A549 (cell line): ENCODE measurements at regions not wholly inside any gene's neighbourhood (a gene's known extent, or its start where the extent isn't known, plus 50 kb on each side); places are given as distances from the start of the nearest gene placed in this dataset.

Experiments
- ATAC-seq, 2 experiments: fragments of 200-7000 bp in 1 of 2; fragments of >200 bp in 1 of 2; cut with Nextera tagmentation in 1 of 2; cut with Tn5 transposase in 1 of 2; 3 replicates each; pipeline versions ENCODE4 v1.8.0 to v1.9.1; 2018 to 2020; ENCODE audit warnings: mild to moderate bottlenecking in 1 of 2, moderate library complexity in 1 of 2
- CTCF ChIA-PET: fragments of 300-600 bp; sonication (Branson Sonifier 250); formaldehyde crosslinking; extraction: SDS; loops from one replicate; lab custom pipeline; 2021; ENCODE audit warnings: antibody characterized with exemption, inconsistent platforms; lab: Yijun Ruan, JAX
- POLR2A ChIA-PET: fragments of 350-600 bp; formaldehyde crosslinking; extraction: SDS; loops from one replicate; lab custom pipeline; 2021; ENCODE audit warnings: antibody characterized with exemption, inconsistent platforms; lab: Yijun Ruan, JAX
- DNase-seq, 2 experiments: peaks; one replicate each; pipeline versions ENCODE4 v3.0.0 to v3.0.0-alpha.2; 2011 to 2016; ENCODE audit warnings: low read depth in 1 of 2, low spot score in 1 of 2
- FAIRE-seq: peaks from 2 replicates; lab custom pipeline; 2011; peaks lifted over from hg19 to GRCh38; lab: Jason Lieb, UNC
- H3K27ac ChIP-seq, 2 experiments: fragments of >200 bp; sonication (Bioruptor Twin); formaldehyde crosslinking; 3 replicates each; pipeline ENCODE4 v1.5.1; 2016 to 2017
- H3K4me1 ChIP-seq: fragments of >200 bp; sonication (Bioruptor Twin); formaldehyde crosslinking; 3 replicates; pipeline ENCODE4 v1.6.1; 2016
- H3K4me2 ChIP-seq: fragments of >200 bp; sonication (Bioruptor Twin); formaldehyde crosslinking; 3 replicates; pipeline ENCODE4 v1.6.1; 2016
- H3K4me3 ChIP-seq: fragments of >200 bp; sonication (Bioruptor Twin); formaldehyde crosslinking; 3 replicates; pipeline ENCODE4 v1.5.1; 2016
- H3K9me3 ChIP-seq: fragments of >200 bp; sonication (Bioruptor Twin); formaldehyde crosslinking; 3 replicates; pipeline ENCODE4 v1.6.1; 2016
- CBX8 ChIP-seq: fragments of 200-600 bp; sonication (generic); IDR thresholded peaks from 2 replicates; pipeline ENCODE4 v1.6.1; 2016
- EHMT2 ChIP-seq: fragments of 200-600 bp; sonication (generic); IDR thresholded peaks from 2 replicates; pipeline ENCODE4 v1.6.1; 2016; ENCODE audit warnings: antibody characterized with exemption, low read depth, mild to moderate bottlenecking, moderate library complexity
- ESRRA ChIP-seq: fragments of 150-350 bp; IDR thresholded peaks from 2 replicates; pipeline ENCODE4 v1.6.1; 2014; ENCODE audit warnings: mild to moderate bottlenecking, low read length, borderline replicate concordance
- FOSB ChIP-seq: fragments of 250-450 bp; sonication (Bioruptor Pico); IDR thresholded peaks from 2 replicates; pipeline ENCODE4 v1.5.0; 2020; ENCODE audit warnings: mild to moderate bottlenecking, moderate library complexity
- FOSL2 ChIP-seq, 2 experiments: fragments of 450-650 bp in 1 of 2; fragments of >200 bp in 1 of 2; sonication (Bioruptor Twin) in 1 of 2; formaldehyde crosslinking; IDR thresholded peaks; 2 replicates each; pipeline versions ENCODE4 v1.5.0 to v1.6.1; 2016 to 2020; ENCODE audit warnings: mild to moderate bottlenecking in 1 of 2, moderate library complexity in 1 of 2
- FOXS1 ChIP-seq: fragments of 250-450 bp; sonication (Bioruptor Pico); IDR thresholded peaks from 2 replicates; pipeline ENCODE4 v1.5.0; 2020; ENCODE audit warnings: mild to moderate bottlenecking, moderate library complexity
- GATA3 ChIP-seq: IDR thresholded peaks from 2 replicates; pipeline ENCODE4 v1.6.1; 2012; ENCODE audit warnings: borderline replicate concordance
- HEYL ChIP-seq: fragments of 250-450 bp; sonication (Bioruptor Pico); IDR thresholded peaks from 2 replicates; pipeline ENCODE4 v1.8.0; 2021; ENCODE audit warnings: mild to moderate bottlenecking, moderate library complexity
- HOXB13 ChIP-seq: fragments of 250-450 bp; sonication (Bioruptor Pico); IDR thresholded peaks from 2 replicates; pipeline ENCODE4 v1.5.0; 2020; ENCODE audit warnings: low read depth, mild to moderate bottlenecking, moderate library complexity
- HOXB5 ChIP-seq: fragments of 250-450 bp; sonication (Bioruptor Pico); IDR thresholded peaks from 2 replicates; pipeline ENCODE4 v1.5.0; 2020; ENCODE audit warnings: mild to moderate bottlenecking, moderate library complexity
- JUN ChIP-seq, 2 experiments: fragments of >200 bp; sonication (Bioruptor Twin); formaldehyde crosslinking; IDR thresholded peaks; 2 replicates in 1 of 2; 3 replicates in 1 of 2; pipeline ENCODE4 v1.6.1; 2016 to 2017
- KDM1A ChIP-seq: fragments of 200-600 bp; sonication (generic); IDR thresholded peaks from 2 replicates; pipeline ENCODE4 v1.6.1; 2016; ENCODE audit warnings: low read depth, mild to moderate bottlenecking
- KDM5A ChIP-seq: fragments of 200-600 bp; sonication (generic); IDR thresholded peaks from 2 replicates; pipeline ENCODE4 v1.6.1; 2016; ENCODE audit warnings: antibody characterized with exemption, mild to moderate bottlenecking
- MYC ChIP-seq: IDR thresholded peaks from 2 replicates; pipeline ENCODE4 v1.6.1; 2012; ENCODE audit warnings: mild to moderate bottlenecking, inconsistent platforms, low read length, improper control_type of control experiment, borderline replicate concordance
- RARB ChIP-seq: fragments of 250-450 bp; sonication (Bioruptor Pico); IDR thresholded peaks from 2 replicates; pipeline ENCODE4 v1.8.0; 2021; ENCODE audit warnings: mild to moderate bottlenecking, moderate library complexity
- RCOR1 ChIP-seq: fragments of 150-350 bp; IDR thresholded peaks from 2 replicates; pipeline ENCODE4 v1.6.1; 2014; ENCODE audit warnings: antibody characterized with exemption, low read length, low read depth
- RNF2 ChIP-seq: fragments of 200-600 bp; sonication (generic); IDR thresholded peaks from 2 replicates; pipeline ENCODE4 v1.6.1; 2016; ENCODE audit warnings: low read depth, mild to moderate bottlenecking, antibody characterized with exemption, moderate library complexity, borderline replicate concordance
- SMC3 ChIP-seq: fragments of >200 bp; sonication (Bioruptor Twin); formaldehyde crosslinking; IDR thresholded peaks from 3 replicates; pipeline ENCODE4 v1.6.1; 2018; ENCODE audit warnings: inconsistent platforms
- ZSCAN20 ChIP-seq: fragments of 250-450 bp; sonication (Bioruptor Pico); IDR thresholded peaks from 2 replicates; pipeline ENCODE4 v1.8.0; 2022; ENCODE audit warnings: mild to moderate bottlenecking, moderate library complexity
- WGBS: methylation state at CpG from one replicate; pipeline ENCODE4 v1.1.6; 2017; ENCODE audit errors: missing lambda C conversion rate; 5-methylcytosine and 5-hydroxymethylcytosine counted together
- TF ChIP-seq, protein P1 (sequence below): fragments of 450-650 bp; IDR thresholded peaks from 2 replicates; pipeline ENCODE4 v1.6.1; 2014; ENCODE audit warnings: antibody characterized with exemption
- TF ChIP-seq, protein P2 (sequence below): fragments of 200-600 bp; sonication (generic); IDR thresholded peaks from 2 replicates; pipeline ENCODE4 v1.6.1; 2016; ENCODE audit warnings: antibody characterized with exemption, mild to moderate bottlenecking, moderate library complexity
- TF ChIP-seq, protein P3 (sequence below): fragments of >200 bp; sonication (Bioruptor Twin); formaldehyde crosslinking; IDR thresholded peaks from 3 replicates; pipeline ENCODE4 v1.5.1; 2016
- TF ChIP-seq, protein P4 (sequence below): IDR thresholded peaks from 2 replicates; pipeline ENCODE4 v1.6.1; 2012
- TF ChIP-seq, protein P5 (sequence below): fragments of 150-350 bp; IDR thresholded peaks from 2 replicates; pipeline ENCODE4 v1.6.1; 2014; ENCODE audit warnings: low read depth, mild to moderate bottlenecking, low read length

DNA sequence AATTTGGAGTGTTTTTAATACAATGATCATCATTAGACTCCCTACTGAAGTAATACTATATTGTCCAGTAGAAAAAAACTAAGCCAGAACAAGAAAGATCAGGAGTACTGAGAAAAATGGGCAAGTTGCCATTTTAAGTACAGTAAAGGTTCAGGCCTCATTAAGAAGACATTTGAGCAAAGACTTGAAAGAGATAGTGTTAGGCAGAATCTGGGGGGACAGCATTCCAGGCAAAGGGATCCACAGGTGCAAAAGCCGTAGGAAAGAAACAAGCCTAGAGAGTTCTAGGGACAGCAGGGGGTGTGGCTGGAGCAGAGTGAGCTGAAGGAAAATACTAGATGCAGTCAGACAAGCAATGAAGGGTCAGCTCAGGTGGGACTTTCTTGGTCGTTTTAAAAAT is 58.1 kb upstream of the INTU start:
- no peak for ATAC-seq
- CTCF ChIA-PET: no interaction called here

DNA sequence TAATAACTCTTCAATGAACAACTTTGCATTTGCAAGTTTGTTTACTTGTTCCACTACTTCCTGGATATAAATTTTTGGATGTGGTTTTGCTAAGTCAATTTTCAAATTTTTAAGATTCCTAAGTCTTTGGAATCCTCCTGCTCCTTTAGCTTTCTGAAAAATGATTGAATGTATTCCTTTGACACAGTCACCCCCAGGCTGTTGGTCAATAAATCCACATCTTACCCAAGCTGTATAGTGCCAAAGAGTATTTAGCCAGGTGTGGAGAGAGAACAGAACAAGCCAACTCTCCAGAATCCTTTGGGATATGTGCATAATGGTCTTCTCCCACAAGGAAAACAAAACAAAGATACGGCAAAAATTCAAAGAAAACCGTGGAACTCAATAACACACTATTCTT is 56.9 kb upstream of the INTU start:
- H3K27ac ChIP-seq: no peak overlapping the region
- CTCF ChIA-PET: no interaction called here
- FAIRE-seq (no peak), ATAC-seq (no peak), DNase-seq (no peak)
- H3K4me1 ChIP-seq: no peaks in the 10 kb centered on the region
- POLR2A ChIA-PET: no interaction called here
- no peaks in the 10 kb centered on the region for H3K9me3 ChIP-seq
- no peak for TF ChIP-seq KDM5A
- no peak for TF ChIP-seq FOSL2 (IDR thresholded peaks at IDR 0.05)
- no peak for TF ChIP-seq FOSL2 (CRISPR knock-in tag; IDR thresholded peaks at IDR 0.05)
- no peak for TF ChIP-seq HEYL (CRISPR knock-in tag)
- TF ChIP-seq RARB (CRISPR knock-in tag): no peak
- no peak for TF ChIP-seq HOXB5
- TF ChIP-seq, protein P1, sequence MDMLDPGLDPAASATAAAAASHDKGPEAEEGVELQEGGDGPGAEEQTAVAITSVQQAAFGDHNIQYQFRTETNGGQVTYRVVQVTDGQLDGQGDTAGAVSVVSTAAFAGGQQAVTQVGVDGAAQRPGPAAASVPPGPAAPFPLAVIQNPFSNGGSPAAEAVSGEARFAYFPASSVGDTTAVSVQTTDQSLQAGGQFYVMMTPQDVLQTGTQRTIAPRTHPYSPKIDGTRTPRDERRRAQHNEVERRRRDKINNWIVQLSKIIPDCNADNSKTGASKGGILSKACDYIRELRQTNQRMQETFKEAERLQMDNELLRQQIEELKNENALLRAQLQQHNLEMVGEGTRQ: no peak
- no peak for TF ChIP-seq KDM1A
- no peak for TF ChIP-seq MYC
- TF ChIP-seq, protein P2, sequence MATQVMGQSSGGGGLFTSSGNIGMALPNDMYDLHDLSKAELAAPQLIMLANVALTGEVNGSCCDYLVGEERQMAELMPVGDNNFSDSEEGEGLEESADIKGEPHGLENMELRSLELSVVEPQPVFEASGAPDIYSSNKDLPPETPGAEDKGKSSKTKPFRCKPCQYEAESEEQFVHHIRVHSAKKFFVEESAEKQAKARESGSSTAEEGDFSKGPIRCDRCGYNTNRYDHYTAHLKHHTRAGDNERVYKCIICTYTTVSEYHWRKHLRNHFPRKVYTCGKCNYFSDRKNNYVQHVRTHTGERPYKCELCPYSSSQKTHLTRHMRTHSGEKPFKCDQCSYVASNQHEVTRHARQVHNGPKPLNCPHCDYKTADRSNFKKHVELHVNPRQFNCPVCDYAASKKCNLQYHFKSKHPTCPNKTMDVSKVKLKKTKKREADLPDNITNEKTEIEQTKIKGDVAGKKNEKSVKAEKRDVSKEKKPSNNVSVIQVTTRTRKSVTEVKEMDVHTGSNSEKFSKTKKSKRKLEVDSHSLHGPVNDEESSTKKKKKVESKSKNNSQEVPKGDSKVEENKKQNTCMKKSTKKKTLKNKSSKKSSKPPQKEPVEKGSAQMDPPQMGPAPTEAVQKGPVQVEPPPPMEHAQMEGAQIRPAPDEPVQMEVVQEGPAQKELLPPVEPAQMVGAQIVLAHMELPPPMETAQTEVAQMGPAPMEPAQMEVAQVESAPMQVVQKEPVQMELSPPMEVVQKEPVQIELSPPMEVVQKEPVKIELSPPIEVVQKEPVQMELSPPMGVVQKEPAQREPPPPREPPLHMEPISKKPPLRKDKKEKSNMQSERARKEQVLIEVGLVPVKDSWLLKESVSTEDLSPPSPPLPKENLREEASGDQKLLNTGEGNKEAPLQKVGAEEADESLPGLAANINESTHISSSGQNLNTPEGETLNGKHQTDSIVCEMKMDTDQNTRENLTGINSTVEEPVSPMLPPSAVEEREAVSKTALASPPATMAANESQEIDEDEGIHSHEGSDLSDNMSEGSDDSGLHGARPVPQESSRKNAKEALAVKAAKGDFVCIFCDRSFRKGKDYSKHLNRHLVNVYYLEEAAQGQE: no peak
- no peak for TF ChIP-seq CBX8
- no peak for TF ChIP-seq HOXB13
- TF ChIP-seq, protein P3, sequence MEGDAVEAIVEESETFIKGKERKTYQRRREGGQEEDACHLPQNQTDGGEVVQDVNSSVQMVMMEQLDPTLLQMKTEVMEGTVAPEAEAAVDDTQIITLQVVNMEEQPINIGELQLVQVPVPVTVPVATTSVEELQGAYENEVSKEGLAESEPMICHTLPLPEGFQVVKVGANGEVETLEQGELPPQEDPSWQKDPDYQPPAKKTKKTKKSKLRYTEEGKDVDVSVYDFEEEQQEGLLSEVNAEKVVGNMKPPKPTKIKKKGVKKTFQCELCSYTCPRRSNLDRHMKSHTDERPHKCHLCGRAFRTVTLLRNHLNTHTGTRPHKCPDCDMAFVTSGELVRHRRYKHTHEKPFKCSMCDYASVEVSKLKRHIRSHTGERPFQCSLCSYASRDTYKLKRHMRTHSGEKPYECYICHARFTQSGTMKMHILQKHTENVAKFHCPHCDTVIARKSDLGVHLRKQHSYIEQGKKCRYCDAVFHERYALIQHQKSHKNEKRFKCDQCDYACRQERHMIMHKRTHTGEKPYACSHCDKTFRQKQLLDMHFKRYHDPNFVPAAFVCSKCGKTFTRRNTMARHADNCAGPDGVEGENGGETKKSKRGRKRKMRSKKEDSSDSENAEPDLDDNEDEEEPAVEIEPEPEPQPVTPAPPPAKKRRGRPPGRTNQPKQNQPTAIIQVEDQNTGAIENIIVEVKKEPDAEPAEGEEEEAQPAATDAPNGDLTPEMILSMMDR: no peak
- no peak for TF ChIP-seq FOXS1 (CRISPR knock-in tag)
- TF ChIP-seq, protein P4, sequence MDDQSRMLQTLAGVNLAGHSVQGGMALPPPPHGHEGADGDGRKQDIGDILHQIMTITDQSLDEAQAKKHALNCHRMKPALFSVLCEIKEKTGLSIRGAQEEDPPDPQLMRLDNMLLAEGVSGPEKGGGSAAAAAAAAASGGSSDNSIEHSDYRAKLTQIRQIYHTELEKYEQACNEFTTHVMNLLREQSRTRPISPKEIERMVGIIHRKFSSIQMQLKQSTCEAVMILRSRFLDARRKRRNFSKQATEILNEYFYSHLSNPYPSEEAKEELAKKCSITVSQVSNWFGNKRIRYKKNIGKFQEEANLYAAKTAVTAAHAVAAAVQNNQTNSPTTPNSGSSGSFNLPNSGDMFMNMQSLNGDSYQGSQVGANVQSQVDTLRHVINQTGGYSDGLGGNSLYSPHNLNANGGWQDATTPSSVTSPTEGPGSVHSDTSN: no peak
- no peak for TF ChIP-seq FOSB (CRISPR knock-in tag)
- TF ChIP-seq RNF2: no peak
- TF ChIP-seq EHMT2: no peak
- no peak for TF ChIP-seq GATA3
- no peak for TF ChIP-seq JUN (IDR thresholded peaks at IDR 0.05)
- TF ChIP-seq RCOR1: no peak
- no peak overlapping the region for H3K4me2 ChIP-seq
- WGBS: 1% methylated on average over 2 of the region's 2 CpGs
- no peak overlapping the region for H3K4me3 ChIP-seq

More for the DNA sequence above, 58.1 kb upstream of the INTU start:
- Histone ChIP-seq H3K9me3 (no peaks in the 10 kb centered on the region), H3K4me1 (no peaks in the 10 kb centered on the region), H3K4me2 (no peak overlapping the region)
- TF ChIP-seq, protein P5, sequence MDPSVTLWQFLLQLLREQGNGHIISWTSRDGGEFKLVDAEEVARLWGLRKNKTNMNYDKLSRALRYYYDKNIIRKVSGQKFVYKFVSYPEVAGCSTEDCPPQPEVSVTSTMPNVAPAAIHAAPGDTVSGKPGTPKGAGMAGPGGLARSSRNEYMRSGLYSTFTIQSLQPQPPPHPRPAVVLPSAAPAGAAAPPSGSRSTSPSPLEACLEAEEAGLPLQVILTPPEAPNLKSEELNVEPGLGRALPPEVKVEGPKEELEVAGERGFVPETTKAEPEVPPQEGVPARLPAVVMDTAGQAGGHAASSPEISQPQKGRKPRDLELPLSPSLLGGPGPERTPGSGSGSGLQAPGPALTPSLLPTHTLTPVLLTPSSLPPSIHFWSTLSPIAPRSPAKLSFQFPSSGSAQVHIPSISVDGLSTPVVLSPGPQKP: no peak
- TF ChIP-seq, protein P3: no peak
- TF ChIP-seq SMC3: no peak
- TF ChIP-seq ZSCAN20 (CRISPR knock-in tag): no peak
- TF ChIP-seq RCOR1: no peak
- TF ChIP-seq ESRRA: no peak
- no peak for TF ChIP-seq FOXS1 (CRISPR knock-in tag)
- TF ChIP-seq, all 56 proteins: peak for 0
- FAIRE-seq (no peak), DNase-seq (no peak)
- Histone ChIP-seq H3K27ac (no peak overlapping the region), H3K4me3 (no peak overlapping the region)
- WGBS: 32% methylated on average over 2 of the region's 2 CpGs
- POLR2A ChIA-PET: no interaction called here
